Karpas-422 (cell line): ENCODE measurements at regions not wholly inside any gene's neighbourhood (a gene's known extent, or its start where the extent isn't known, plus 50 kb on each side); places are given as distances from the start of the nearest gene placed in this dataset.

Experiments
- DNase-seq: peaks from one replicate; pipeline ENCODE4 v3.0.0-alpha.2; 2015
- H2AFZ ChIP-seq: fragments of 200-600 bp; sonication (generic); 2 replicates; pipeline ENCODE4 v1.6.1; 2014; ENCODE audit warnings: antibody characterized with exemption, low read length, mixed read lengths
- H3K27ac ChIP-seq: fragments of 200-600 bp; sonication (generic); 2 replicates; pipeline ENCODE4 v1.5.1; 2014; ENCODE audit warnings: mild to moderate bottlenecking, low read length, moderate library complexity
- H3K27me3 ChIP-seq: fragments of 200-600 bp; sonication (generic); 2 replicates; pipeline ENCODE4 v1.6.1; 2014; ENCODE audit warnings: low read length, mixed read lengths
- H3K36me3 ChIP-seq: fragments of 200-600 bp; sonication (generic); 2 replicates; pipeline ENCODE4 v1.6.1; 2014; ENCODE audit warnings: low read length, mixed read lengths; ENCODE audit not compliant: insufficient read depth
- H3K4me1 ChIP-seq: fragments of 200-600 bp; sonication (generic); 2 replicates; pipeline ENCODE4 v1.6.1; 2014; ENCODE audit warnings: mild to moderate bottlenecking, low read length, mixed read lengths
- H3K4me2 ChIP-seq: fragments of 200-600 bp; sonication (generic); 2 replicates; pipeline ENCODE4 v1.6.1; 2014; ENCODE audit warnings: low read length, low read depth, mild to moderate bottlenecking; ENCODE audit not compliant: poor library complexity, severe bottlenecking
- H3K4me3 ChIP-seq: fragments of 200-600 bp; sonication (generic); 2 replicates; pipeline ENCODE4 v1.5.1; 2014; ENCODE audit warnings: mild to moderate bottlenecking, antibody characterized with exemption, low read length, mixed read lengths
- H3K79me2 ChIP-seq: fragments of 200-600 bp; sonication (generic); 2 replicates; pipeline ENCODE4 v1.6.1; 2014; ENCODE audit warnings: mild to moderate bottlenecking, low read length, mixed read lengths
- H3K9ac ChIP-seq: fragments of 200-600 bp; sonication (generic); 2 replicates; pipeline ENCODE4 v1.6.0; 2014; ENCODE audit warnings: low read length
- H3K9me2 ChIP-seq: fragments of 200-600 bp; sonication (generic), shearing (Covaris generic); replicated peaks from 2 replicates; pipeline ENCODE4 v1.6.0; 2014; ENCODE audit warnings: mild to moderate bottlenecking, low read length, moderate library complexity; ENCODE audit not compliant: insufficient read depth
- H3K9me3 ChIP-seq: fragments of 300-700, 200-600 bp; sonication (generic); 2 replicates; pipeline ENCODE4 v1.6.1; 2014; ENCODE audit warnings: low read length, mixed read lengths
- H4K20me1 ChIP-seq: fragments of 200-600 bp; sonication (generic); 2 replicates; pipeline ENCODE4 v1.6.1; 2014; ENCODE audit warnings: mild to moderate bottlenecking, antibody characterized with exemption, low read length, low read depth; ENCODE audit not compliant: insufficient read depth

- Histone ChIP-seq H3K36me3 (no peaks in the 10 kb centered on the region), H4K20me1 (no peaks in the 10 kb centered on the region), H2AFZ (no peak overlapping the region), H3K27me3 (no peaks in the 10 kb centered on the region), H3K79me2 (no peaks in the 10 kb centered on the region), H3K4me3 (no peak overlapping the region), H3K9me3 (no peaks in the 10 kb centered on the region), H3K4me2 (no peak overlapping the region), H3K9ac (no peak overlapping the region), H3K9me2 (no peaks in the 10 kb centered on the region), H3K4me1 (no peaks in the 10 kb centered on the region), H3K27ac (no peak overlapping the region)
- no peak for DNase-seq
Measured at GRCh38 chr1:229023651-229024300, 247.1 kb upstream of the RAB4A start.

GRCh38 chr1:229024528-229025130, 246.3 kb upstream of the RAB4A start:
- no peak overlapping the region for H3K4me2 ChIP-seq
- no peak overlapping the region for H3K4me3 ChIP-seq
- H3K9me2 ChIP-seq = no peaks in the 10 kb centered on the region
- no peak overlapping the region for H2AFZ ChIP-seq
- no peaks in the 10 kb centered on the region for H3K4me1 ChIP-seq
- no peak overlapping the region for H3K9ac ChIP-seq
- no peak overlapping the region for H3K27ac ChIP-seq
- no peaks in the 10 kb centered on the region for H3K9me3 ChIP-seq
- H4K20me1 ChIP-seq = no peaks in the 10 kb centered on the region
- H3K79me2 ChIP-seq = no peaks in the 10 kb centered on the region
- H3K36me3 ChIP-seq = no peaks in the 10 kb centered on the region
- no peak for DNase-seq
- H3K27me3 ChIP-seq = no peaks in the 10 kb centered on the region

- Histone ChIP-seq H3K27ac (no peak overlapping the region), H3K9me3 (no peaks in the 10 kb centered on the region), H4K20me1 (no peaks in the 10 kb centered on the region), H3K79me2 (no peaks in the 10 kb centered on the region), H3K4me1 (no peaks in the 10 kb centered on the region), H2AFZ (no peak overlapping the region), H3K27me3 (no peaks in the 10 kb centered on the region), H3K36me3 (no peaks in the 10 kb centered on the region), H3K9me2 (no peaks in the 10 kb centered on the region), H3K4me3 (no peak overlapping the region), H3K4me2 (no peak overlapping the region), H3K9ac (no peak overlapping the region)
- no peak for DNase-seq
Measured at GRCh38 chr1:229025576-229025975, 245.3 kb upstream of the RAB4A start.

- Histone ChIP-seq H3K9me2 (no peaks in the 10 kb centered on the region), H3K4me3 (no peak overlapping the region), H3K9me3 (no peaks in the 10 kb centered on the region), H2AFZ (no peak overlapping the region), H3K27ac (no peak overlapping the region), H3K79me2 (no peaks in the 10 kb centered on the region), H3K4me2 (no peak overlapping the region), H3K27me3 (no peaks in the 10 kb centered on the region), H4K20me1 (no peaks in the 10 kb centered on the region), H3K9ac (no peak overlapping the region), H3K4me1 (no peaks in the 10 kb centered on the region), H3K36me3 (no peaks in the 10 kb centered on the region)
- DNase-seq = no peak
Measured at GRCh38 chr1:229027158-229027557, 243.8 kb upstream of the RAB4A start.

GRCh38 chr1:229027622-229028182, 243.2 kb upstream of the RAB4A start:
- Histone ChIP-seq H3K9me3 (no peaks in the 10 kb centered on the region), H3K4me1 (no peaks in the 10 kb centered on the region), H3K36me3 (no peaks in the 10 kb centered on the region), H3K4me2 (no peak overlapping the region), H3K27me3 (no peaks in the 10 kb centered on the region), H4K20me1 (no peaks in the 10 kb centered on the region), H3K79me2 (no peaks in the 10 kb centered on the region), H3K9ac (no peak overlapping the region), H3K9me2 (no peaks in the 10 kb centered on the region), H3K4me3 (no peak overlapping the region), H3K27ac (no peak overlapping the region), H2AFZ (no peak overlapping the region)
- no peak for DNase-seq

GRCh38 chr1:229028544-229028943, 242.4 kb upstream of the RAB4A start:
- no peak overlapping the region for H3K9ac ChIP-seq
- H4K20me1 ChIP-seq = no peaks in the 10 kb centered on the region
- H2AFZ ChIP-seq = no peak overlapping the region
- no peak overlapping the region for H3K4me2 ChIP-seq
- H3K27me3 ChIP-seq = no peaks in the 10 kb centered on the region
- H3K27ac ChIP-seq = no peak overlapping the region
- no peaks in the 10 kb centered on the region for H3K36me3 ChIP-seq
- H3K79me2 ChIP-seq = no peaks in the 10 kb centered on the region
- no peaks in the 10 kb centered on the region for H3K4me1 ChIP-seq
- no peaks in the 10 kb centered on the region for H3K9me3 ChIP-seq
- no peak overlapping the region for H3K4me3 ChIP-seq
- H3K9me2 ChIP-seq = no peaks in the 10 kb centered on the region
- DNase-seq = no peak

GRCh38 chr1:229028987-229029878, 241.7 kb upstream of the RAB4A start:
- Histone ChIP-seq H4K20me1 (no peaks in the 10 kb centered on the region), H3K27me3 (no peaks in the 10 kb centered on the region), H3K4me3 (no peak overlapping the region), H2AFZ (no peak overlapping the region), H3K36me3 (no peaks in the 10 kb centered on the region), H3K9me3 (no peaks in the 10 kb centered on the region), H3K9me2 (no peaks in the 10 kb centered on the region), H3K4me1 (no peaks in the 10 kb centered on the region), H3K9ac (no peak overlapping the region), H3K27ac (no peak overlapping the region), H3K4me2 (no peak overlapping the region), H3K79me2 (no peaks in the 10 kb centered on the region)
- no peak for DNase-seq

GRCh38 chr1:229029879-229030235, 241.1 kb upstream of the RAB4A start:
- H3K79me2 ChIP-seq = no peaks in the 10 kb centered on the region
- no peak for DNase-seq
- H3K9me2 ChIP-seq = no peaks in the 10 kb centered on the region
- H3K36me3 ChIP-seq = no peaks in the 10 kb centered on the region
- H3K27me3 ChIP-seq = no peaks in the 10 kb centered on the region
- no peak overlapping the region for H3K27ac ChIP-seq
- no peaks in the 10 kb centered on the region; the same call in 1 of the 2 replicates for H3K4me1 ChIP-seq
- H3K4me2 ChIP-seq = no peak overlapping the region
- H3K9me3 ChIP-seq = no peaks in the 10 kb centered on the region
- no peak overlapping the region for H3K9ac ChIP-seq
- H4K20me1 ChIP-seq = no peaks in the 10 kb centered on the region
- no peak overlapping the region for H2AFZ ChIP-seq
- no peak overlapping the region for H3K4me3 ChIP-seq
